Activated naive CD8-positive, alpha-beta T cell treated with anti-CD3 and anti-CD28 coated beads, Interleukin-2, amount 10 ng/mL, durations not matched to agents 7 days and 5 days (primary cell): ENCODE measurements at regions not wholly inside any gene's neighbourhood (a gene's known extent, or its start where the extent isn't known, plus 50 kb on each side); places are given as distances from the start of the nearest gene placed in this dataset.
"Not testable (repeated sequence)": the region's sequence is repeated elsewhere in the genome, so short reads cannot be mapped to it uniquely, and the experiment has no call there.

Experiments used
- ATAC-seq: fragments of 150-1000 bp; cut with Tn5 transposase; one replicate; pipeline ENCODE4 v1.10.0; 2021; ENCODE audit warnings: low read depth, moderate library complexity
- POLR2A ChIA-PET: fragments of 350-600 bp; sonication (Branson Sonifier 250); formaldehyde crosslinking; loops from one replicate; lab custom pipeline; 2021; ENCODE audit warnings: antibody characterized with exemption; lab: Charles Lee
- DNase-seq: peaks from one replicate; pipeline ENCODE4 v3.0.0; 2021
- H3K27ac Mint-ChIP-seq: one replicate; pipeline ENCODE4 v1.8.0; 2022; ENCODE audit warnings: mild to moderate bottlenecking, mixed read lengths
- H3K27me3 Mint-ChIP-seq: one replicate; pipeline ENCODE4 v1.8.0; 2022; ENCODE audit warnings: mild to moderate bottlenecking, moderate library complexity, mixed read lengths
- H3K36me3 Mint-ChIP-seq: one replicate; pipeline ENCODE4 v1.8.0; 2021; ENCODE audit warnings: mild to moderate bottlenecking, mixed read lengths
- H3K4me1 Mint-ChIP-seq: one replicate; pipeline ENCODE4 v1.8.0; 2021; ENCODE audit warnings: mixed read lengths
- H3K4me3 Mint-ChIP-seq: one replicate; pipeline ENCODE4 v1.8.0; 2022; ENCODE audit warnings: mild to moderate bottlenecking, moderate library complexity, mixed read lengths
- H3K9me3 Mint-ChIP-seq: one replicate; pipeline ENCODE4 v1.8.0; 2021; ENCODE audit warnings: mixed read lengths

- Mint-ChIP-seq H3K4me1 (no peaks in the 10 kb centered on the region), H3K27me3 (no peaks in the 10 kb centered on the region), H3K4me3 (no peak overlapping the region), H3K27ac (no peak overlapping the region), H3K36me3 (no peaks in the 10 kb centered on the region), H3K9me3 (no peaks in the 10 kb centered on the region)
- no peak for DNase-seq
- POLR2A ChIA-PET: no interaction called here
- no peak for ATAC-seq
These were observed 651.8 kb downstream of the QKI start for GRCh38 chr6:164066335-164066734.

GRCh38 chr6:164063346-164063745, 648.8 kb downstream of the QKI start:
- Mint-ChIP-seq H3K4me3 (no peak overlapping the region), H3K9me3 (no peaks in the 10 kb centered on the region), H3K27me3 (no peaks in the 10 kb centered on the region), H3K27ac (no peak overlapping the region), H3K4me1 (no peaks in the 10 kb centered on the region), H3K36me3 (no peaks in the 10 kb centered on the region)
- DNase-seq: no peak
- ATAC-seq: no peak
- POLR2A ChIA-PET: no interaction called here

GRCh38 chr6:164062872-164063271, 648.4 kb downstream of the QKI start:
- POLR2A ChIA-PET: no interaction called here
- no peak for ATAC-seq
- Mint-ChIP-seq H3K4me3 (no peak overlapping the region), H3K27me3 (no peaks in the 10 kb centered on the region), H3K36me3 (no peaks in the 10 kb centered on the region), H3K27ac (no peak overlapping the region), H3K4me1 (no peaks in the 10 kb centered on the region), H3K9me3 (no peaks in the 10 kb centered on the region)
- DNase-seq: no peak

- H3K4me3 Mint-ChIP-seq: no peak overlapping the region
- ATAC-seq: no peak
- POLR2A ChIA-PET: no interaction called here
These were observed 643.4 kb downstream of the QKI start for GRCh38 chr6:164057876-164058275.

GRCh38 chr6:164051427-164051826, 636.9 kb downstream of the QKI start:
- POLR2A ChIA-PET: no interaction called here
- H3K4me3 Mint-ChIP-seq: no peak overlapping the region
- H3K9me3 Mint-ChIP-seq: peaks cover 2% of the 10 kb centered on the region
- no peak for DNase-seq
- no peaks in the 10 kb centered on the region for H3K4me1 Mint-ChIP-seq
- no peaks in the 10 kb centered on the region for H3K27me3 Mint-ChIP-seq
- H3K36me3 Mint-ChIP-seq: no peaks in the 10 kb centered on the region
- ATAC-seq: no peak
- H3K27ac Mint-ChIP-seq: no peak overlapping the region

More at GRCh38 chr6:164057876-164058275, 643.4 kb downstream of the QKI start:
- H3K9me3 Mint-ChIP-seq: peaks cover 2% of the 10 kb centered on the region
- no peaks in the 10 kb centered on the region for H3K36me3 Mint-ChIP-seq
- DNase-seq: no peak
- no peaks in the 10 kb centered on the region for H3K4me1 Mint-ChIP-seq
- H3K27ac Mint-ChIP-seq: no peak overlapping the region
- no peaks in the 10 kb centered on the region for H3K27me3 Mint-ChIP-seq

DNA sequence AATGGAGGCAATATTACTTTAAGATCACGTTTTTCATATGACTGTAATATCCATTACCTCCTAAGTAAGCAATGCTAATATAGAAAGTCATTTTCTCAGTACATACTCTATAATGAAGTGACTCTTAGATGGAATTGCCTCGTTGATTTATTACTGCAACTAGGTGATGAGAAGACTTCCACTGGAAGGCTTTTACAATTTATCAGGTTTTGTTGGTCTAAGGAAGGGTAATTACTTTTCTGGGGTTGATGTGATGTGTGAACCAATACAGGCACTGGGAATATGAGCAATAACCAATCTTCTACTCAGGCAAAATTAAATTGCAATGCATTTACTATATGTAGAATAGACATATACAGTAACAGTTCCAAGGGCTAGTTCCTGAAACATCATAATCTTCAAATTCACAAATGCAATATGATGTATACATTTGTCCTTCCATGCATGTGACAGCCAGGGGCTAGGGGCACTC, 635.0 kb downstream of the QKI start:
- no peaks in the 10 kb centered on the region for H3K36me3 Mint-ChIP-seq
- POLR2A ChIA-PET: no interaction called here
- ATAC-seq (no peak), DNase-seq (no peak)
- no peak overlapping the region for H3K27ac Mint-ChIP-seq
- H3K4me3 Mint-ChIP-seq: no peak overlapping the region
- no peaks in the 10 kb centered on the region for H3K27me3 Mint-ChIP-seq
- no peaks in the 10 kb centered on the region for H3K4me1 Mint-ChIP-seq
- H3K9me3 Mint-ChIP-seq: no peaks in the 10 kb centered on the region

DNA sequence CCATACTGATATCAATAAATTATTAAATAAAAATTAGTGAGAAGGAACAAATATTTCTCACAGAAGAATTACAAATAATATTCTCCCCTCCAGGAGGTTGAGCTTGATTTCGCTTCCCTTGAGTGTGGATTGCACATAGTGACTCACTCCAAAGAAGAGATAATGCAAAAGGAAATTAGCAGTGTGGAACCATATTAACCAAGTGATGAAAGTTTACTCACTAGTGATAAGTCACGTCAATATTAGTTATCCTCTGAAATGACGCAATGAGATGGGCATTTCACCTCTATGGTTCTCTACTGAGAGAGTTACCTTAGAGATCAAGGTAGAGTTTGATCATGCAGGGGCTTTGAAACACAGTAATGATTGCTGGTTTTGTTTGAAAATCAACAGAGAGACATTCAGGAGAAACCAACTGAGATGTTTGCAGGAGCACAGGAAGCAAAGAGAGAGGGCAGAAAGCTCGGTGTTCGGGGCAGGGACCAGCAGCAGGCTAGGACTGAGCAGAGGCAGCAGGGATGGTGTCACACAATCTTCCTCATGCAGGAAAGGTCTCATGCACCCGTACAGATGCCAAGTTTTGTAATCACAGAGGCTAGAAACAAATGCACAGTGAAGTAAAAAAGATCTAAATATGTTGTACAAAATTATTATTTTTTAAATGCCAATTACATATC, 634.5 kb downstream of the QKI start:
- H3K9me3 Mint-ChIP-seq: no peaks in the 10 kb centered on the region
- POLR2A ChIA-PET: interaction anchor here (0.7 kb wide), 1 partner anchor 18 kb away, joined by 3 read pairs; no protein-coding TSS in a partner anchor
- DNase-seq (no peak), ATAC-seq (no peak)
- H3K4me1 Mint-ChIP-seq: no peaks in the 10 kb centered on the region
- H3K27ac Mint-ChIP-seq: no peak overlapping the region
- no peak overlapping the region for H3K4me3 Mint-ChIP-seq
- no peaks in the 10 kb centered on the region for H3K27me3 Mint-ChIP-seq
- H3K36me3 Mint-ChIP-seq: no peaks in the 10 kb centered on the region

- Mint-ChIP-seq H3K27me3 (no peaks in the 10 kb centered on the region), H3K27ac (no peak overlapping the region), H3K9me3 (no peaks in the 10 kb centered on the region), H3K4me1 (no peaks in the 10 kb centered on the region), H3K36me3 (no peaks in the 10 kb centered on the region), H3K4me3 (no peak overlapping the region)
- no peak for ATAC-seq
- POLR2A ChIA-PET: no interaction called here
- DNase-seq: no peak
These were observed 630.6 kb downstream of the QKI start for GRCh38 chr6:164045082-164045481.

DNA sequence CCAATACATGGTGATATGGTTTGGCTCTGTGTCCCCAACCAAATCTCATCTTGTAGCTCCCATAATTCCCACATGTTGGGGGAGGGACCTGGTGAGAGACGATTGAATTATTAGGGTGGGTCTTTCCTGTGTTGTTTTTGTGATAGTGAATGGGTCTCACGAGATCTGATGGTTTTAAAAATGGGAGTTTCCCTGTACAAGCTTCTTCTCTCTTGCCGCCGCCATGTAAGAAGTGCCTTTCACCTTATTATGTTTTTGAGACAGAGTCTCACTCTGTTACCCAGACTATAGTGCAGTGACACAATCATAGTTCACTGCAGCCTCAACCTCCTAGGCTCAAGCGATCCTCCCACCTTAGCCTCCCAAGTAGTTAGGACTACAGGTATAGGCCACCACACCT, 629.1 kb downstream of the QKI start:
- H3K4me1 Mint-ChIP-seq, H3K27me3 Mint-ChIP-seq, H3K4me3 Mint-ChIP-seq, H3K27ac Mint-ChIP-seq, H3K9me3 Mint-ChIP-seq, ATAC-seq, H3K36me3 Mint-ChIP-seq, DNase-seq, POLR2A ChIA-PET: not testable (repeated sequence)

GRCh38 chr6:164042212-164042611, 627.7 kb downstream of the QKI start:
- Mint-ChIP-seq H3K9me3 (no peaks in the 10 kb centered on the region), H3K4me3 (no peak overlapping the region), H3K4me1 (no peaks in the 10 kb centered on the region), H3K36me3 (no peaks in the 10 kb centered on the region), H3K27me3 (no peaks in the 10 kb centered on the region), H3K27ac (no peak overlapping the region)
- ATAC-seq (no peak), DNase-seq (no peak)
- POLR2A ChIA-PET: no interaction called here

GRCh38 chr6:164040994-164041393, 626.5 kb downstream of the QKI start:
- no peak for DNase-seq
- Mint-ChIP-seq H3K9me3 (no peaks in the 10 kb centered on the region), H3K36me3 (no peaks in the 10 kb centered on the region), H3K27ac (no peak overlapping the region), H3K4me1 (no peaks in the 10 kb centered on the region), H3K27me3 (no peaks in the 10 kb centered on the region), H3K4me3 (no peak overlapping the region)
- POLR2A ChIA-PET: no interaction called here
- ATAC-seq: no peak

GRCh38 chr6:164039954-164040375, 625.4 kb downstream of the QKI start:
- H3K27me3 Mint-ChIP-seq: no peaks in the 10 kb centered on the region
- H3K4me3 Mint-ChIP-seq: peak overlapping the region; percentile 53
- POLR2A ChIA-PET: no interaction called here
- no peaks in the 10 kb centered on the region for H3K9me3 Mint-ChIP-seq
- H3K36me3 Mint-ChIP-seq: no peaks in the 10 kb centered on the region
- DNase-seq: peak; percentile 60
- peak; percentile 84 for ATAC-seq
- H3K27ac Mint-ChIP-seq: no peak overlapping the region
- no peaks in the 10 kb centered on the region for H3K4me1 Mint-ChIP-seq

GRCh38 chr6:164037171-164037870, 622.8 kb downstream of the QKI start:
- H3K27ac Mint-ChIP-seq: no peak overlapping the region
- H3K4me3 Mint-ChIP-seq: no peak overlapping the region
- no peaks in the 10 kb centered on the region for H3K36me3 Mint-ChIP-seq
- POLR2A ChIA-PET: no interaction called here
- no peak for ATAC-seq
- H3K27me3 Mint-ChIP-seq: no peaks in the 10 kb centered on the region
- no peaks in the 10 kb centered on the region for H3K4me1 Mint-ChIP-seq
- DNase-seq: no peak
- peaks cover 1% of the 10 kb centered on the region for H3K9me3 Mint-ChIP-seq

- Mint-ChIP-seq H3K4me1 (no peaks in the 10 kb centered on the region), H3K36me3 (no peaks in the 10 kb centered on the region), H3K27ac (no peak overlapping the region), H3K4me3 (no peak overlapping the region), H3K27me3 (no peaks in the 10 kb centered on the region), H3K9me3 (peaks cover 1% of the 10 kb centered on the region)
- ATAC-seq (no peak), DNase-seq (no peak)
- POLR2A ChIA-PET: no interaction called here
These were observed 621.5 kb downstream of the QKI start for GRCh38 chr6:164035900-164036485.
